ENCODE measurements at regions not wholly inside any gene's neighbourhood (a gene's known extent, or its start where the extent isn't known, plus 50 kb on each side); places are given as distances from the start of the nearest gene placed in this dataset.

DNA sequence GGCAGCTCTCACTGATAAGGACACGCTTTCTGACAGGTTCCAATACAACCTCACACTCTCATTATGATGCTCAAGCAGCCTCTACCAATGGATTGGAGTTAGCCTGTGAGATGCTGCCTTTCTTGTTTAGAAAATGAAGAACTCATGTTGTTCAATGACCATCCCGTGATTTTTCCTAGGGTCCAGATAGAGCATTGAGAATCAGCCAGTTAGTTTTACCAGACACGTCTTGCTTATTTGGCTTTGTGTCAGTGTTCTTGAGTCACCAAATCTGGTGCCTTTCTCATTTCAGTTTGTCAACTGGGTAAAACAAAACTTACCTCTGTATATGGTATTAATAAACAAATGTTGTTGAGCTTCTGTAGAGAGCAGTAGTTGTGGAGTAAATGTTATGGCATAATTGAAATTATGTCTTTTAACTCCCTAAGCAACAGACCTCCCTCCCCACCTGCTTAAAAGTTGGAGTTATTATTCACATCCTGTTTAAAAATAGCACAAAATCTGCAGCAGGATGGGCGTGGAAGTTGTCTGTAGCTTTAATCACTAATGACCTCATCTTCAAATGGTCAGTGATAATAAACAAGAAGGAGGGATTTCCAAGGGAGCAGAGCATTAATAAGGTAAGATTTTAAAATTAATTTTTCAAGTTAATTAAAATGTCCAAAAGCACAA lies 167.3 kb downstream of the HRH4 start:
- TF ChIP-seq CTCF (IDR thresholded peaks at IDR 0.05) = no peak
- TF ChIP-seq POLR2A (IDR thresholded peaks at IDR 0.05) = no peak
- no peak for TF ChIP-seq POLR2AphosphoS5 (IDR thresholded peaks at IDR 0.05)
- TF ChIP-seq EP300 (IDR thresholded peaks at IDR 0.05) = no peak

Data from suprapubic skin (tissue), 4 donors.